GM23248 (cell line): ENCODE measurements at regions not wholly inside any gene's neighbourhood (a gene's known extent, or its start where the extent isn't known, plus 50 kb on each side); places are given as distances from the start of the nearest gene placed in this dataset.

Source experiments
- EZH2 ChIP-seq: fragments of 200-600 bp; sonication (generic); IDR thresholded peaks from 2 replicates; pipeline ENCODE4 v1.6.1; 2018; ENCODE audit warnings: antibody characterized with exemption, mild to moderate bottlenecking; ENCODE audit not compliant: insufficient read depth, poor library complexity, severe bottlenecking
- EZH2phosphoT487 ChIP-seq: fragments of 200-600 bp; sonication (generic); IDR thresholded peaks from 2 replicates; pipeline ENCODE4 v1.6.1; 2018; ENCODE audit warnings: antibody characterized with exemption, moderate library complexity, mild to moderate bottlenecking, low read depth; ENCODE audit not compliant: insufficient read depth

DNA sequence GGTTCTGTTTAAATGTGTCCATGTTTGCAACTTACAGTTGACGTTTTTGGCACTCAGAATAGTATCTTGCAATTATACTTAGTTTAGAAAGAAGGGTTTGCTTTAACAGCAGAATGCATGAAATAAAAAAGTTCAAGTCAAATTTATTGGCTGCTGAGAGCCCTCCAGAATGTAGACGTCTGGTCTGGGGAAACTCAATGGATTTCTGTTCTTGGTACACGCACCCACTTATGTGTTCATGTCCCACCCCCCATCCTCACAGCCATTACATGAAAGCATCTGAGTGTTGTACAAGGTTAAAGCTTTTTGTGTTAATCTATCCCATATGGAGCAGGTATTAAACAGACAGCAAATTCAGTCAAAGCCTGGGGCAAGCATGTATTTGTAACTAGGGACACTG, 219.5 kb downstream of the SOX11 start:
- TF ChIP-seq EZH2phosphoT487 (no peak), EZH2 (no peak)
